ENCODE measurements at regions not wholly inside any gene's neighbourhood (a gene's known extent, or its start where the extent isn't known, plus 50 kb on each side); places are given as distances from the start of the nearest gene placed in this dataset.

DNA sequence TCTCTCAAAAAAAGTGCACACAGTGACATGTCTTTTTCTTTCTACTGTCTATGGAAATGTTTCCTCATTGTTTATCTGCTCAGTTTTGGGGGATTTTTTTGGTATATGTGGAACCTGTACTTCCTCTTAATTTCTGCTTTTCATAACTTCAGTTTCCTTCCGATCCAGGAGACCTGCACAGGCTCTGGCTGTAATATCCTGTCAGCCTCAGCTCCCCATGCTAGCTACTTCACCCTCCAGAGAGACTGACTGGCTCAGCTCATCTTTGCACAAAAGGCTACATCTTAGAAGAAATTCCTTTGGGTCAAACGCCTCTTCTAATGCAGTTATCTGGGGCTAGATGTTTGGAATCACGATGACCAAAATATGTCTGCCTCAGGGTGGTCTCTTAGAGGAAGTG lies 378.4 kb downstream of the RND3 start:
- ChIA-PET POLR2A (ENCODE audit: low non-redundant PET) (no interaction called here), CTCF (no interaction called here)
- no peak for DNase-seq (ENCODE audit: low spot score)
- TF ChIP-seq, protein P1, sequence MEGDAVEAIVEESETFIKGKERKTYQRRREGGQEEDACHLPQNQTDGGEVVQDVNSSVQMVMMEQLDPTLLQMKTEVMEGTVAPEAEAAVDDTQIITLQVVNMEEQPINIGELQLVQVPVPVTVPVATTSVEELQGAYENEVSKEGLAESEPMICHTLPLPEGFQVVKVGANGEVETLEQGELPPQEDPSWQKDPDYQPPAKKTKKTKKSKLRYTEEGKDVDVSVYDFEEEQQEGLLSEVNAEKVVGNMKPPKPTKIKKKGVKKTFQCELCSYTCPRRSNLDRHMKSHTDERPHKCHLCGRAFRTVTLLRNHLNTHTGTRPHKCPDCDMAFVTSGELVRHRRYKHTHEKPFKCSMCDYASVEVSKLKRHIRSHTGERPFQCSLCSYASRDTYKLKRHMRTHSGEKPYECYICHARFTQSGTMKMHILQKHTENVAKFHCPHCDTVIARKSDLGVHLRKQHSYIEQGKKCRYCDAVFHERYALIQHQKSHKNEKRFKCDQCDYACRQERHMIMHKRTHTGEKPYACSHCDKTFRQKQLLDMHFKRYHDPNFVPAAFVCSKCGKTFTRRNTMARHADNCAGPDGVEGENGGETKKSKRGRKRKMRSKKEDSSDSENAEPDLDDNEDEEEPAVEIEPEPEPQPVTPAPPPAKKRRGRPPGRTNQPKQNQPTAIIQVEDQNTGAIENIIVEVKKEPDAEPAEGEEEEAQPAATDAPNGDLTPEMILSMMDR (conservative IDR thresholded peaks at IDR 0.05; ENCODE audit: low read depth): no peak
- H3K27ac ChIP-seq: no peak overlapping the region

DNA sequence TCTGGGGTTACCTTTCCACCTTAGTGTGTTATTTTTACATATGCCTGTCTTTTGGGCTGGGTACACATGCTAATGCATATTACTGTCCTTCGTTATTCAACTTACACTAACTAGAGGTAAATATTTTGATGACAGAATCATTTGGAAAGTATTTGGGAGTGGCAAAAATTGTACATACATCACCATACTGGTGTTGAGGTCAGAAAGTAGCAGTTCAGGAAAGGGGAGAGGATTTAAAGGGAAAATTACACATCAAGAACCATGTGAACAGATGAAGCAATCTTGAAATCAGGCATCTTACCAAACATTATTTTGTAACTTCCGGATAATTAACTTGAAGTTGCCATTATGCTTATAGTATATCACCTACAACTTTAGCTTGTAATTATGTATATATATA lies 379.7 kb downstream of the RND3 start:
- CTCF ChIA-PET: interaction anchor here (0.6 kb wide), 1 partner anchor 190 kb away, joined by 3 read pairs; no protein-coding TSS in a partner anchor
- TF ChIP-seq, protein P1 (conservative IDR thresholded peaks at IDR 0.05; ENCODE audit: low read depth): no peak
- no peak overlapping the region for H3K27ac ChIP-seq
- DNase-seq (ENCODE audit: low spot score): peak; percentile 27
- POLR2A ChIA-PET (ENCODE audit: low non-redundant PET): no interaction called here

DNA sequence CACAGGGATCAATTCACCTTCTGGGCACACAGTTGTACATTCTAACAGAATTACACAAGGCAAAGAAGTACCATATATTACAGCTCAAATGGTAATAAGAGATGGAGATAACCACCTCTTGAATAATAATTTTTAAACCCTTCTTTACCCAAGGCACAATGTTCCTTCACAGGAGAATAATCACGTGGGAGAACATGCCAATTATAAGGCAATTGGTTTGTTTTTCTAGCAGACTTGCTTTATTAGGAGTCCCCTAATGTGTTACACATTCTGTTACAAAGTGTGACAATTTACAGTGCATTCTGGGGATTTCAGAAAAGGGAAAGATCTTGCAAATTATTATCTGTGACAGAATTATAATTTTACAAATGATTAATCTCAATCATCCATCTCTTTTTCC lies 380.3 kb downstream of the RND3 start:
- CTCF ChIA-PET: no interaction called here
- H3K27ac ChIP-seq: no peak overlapping the region
- TF ChIP-seq, protein P1 (conservative IDR thresholded peaks at IDR 0.05; ENCODE audit: low read depth): no peak
- POLR2A ChIA-PET (ENCODE audit: low non-redundant PET): no interaction called here
- DNase-seq (ENCODE audit: low spot score): no peak

DNA sequence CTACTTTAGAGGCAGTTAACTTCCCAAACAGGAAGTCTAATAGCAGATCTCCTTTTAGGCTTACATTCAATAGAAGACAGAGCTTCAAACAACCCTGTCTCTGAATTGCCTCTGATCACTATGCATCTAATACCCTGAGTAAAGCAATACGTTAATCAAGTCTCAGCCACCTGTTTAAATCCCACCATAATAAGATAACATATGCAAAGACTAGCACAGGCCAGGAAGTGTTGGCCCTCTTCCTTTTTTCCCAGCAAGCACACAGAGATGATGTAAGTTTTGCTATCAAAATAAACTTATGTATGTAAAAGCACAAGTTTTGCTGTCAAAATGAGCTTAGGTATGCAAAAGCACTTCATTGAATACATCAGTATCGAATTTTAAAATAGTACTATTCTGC lies 385.5 kb downstream of the RND3 start:
- CTCF ChIA-PET: no interaction called here
- TF ChIP-seq, protein P1 (conservative IDR thresholded peaks at IDR 0.05; ENCODE audit: low read depth): no peak
- POLR2A ChIA-PET (ENCODE audit: low non-redundant PET): interaction anchor here (0.5 kb wide), 1 partner anchor 1068 kb away, joined by 3 read pairs; no protein-coding TSS in a partner anchor
- no peak for DNase-seq (ENCODE audit: low spot score)
- H3K27ac ChIP-seq: no peak overlapping the region

DNA sequence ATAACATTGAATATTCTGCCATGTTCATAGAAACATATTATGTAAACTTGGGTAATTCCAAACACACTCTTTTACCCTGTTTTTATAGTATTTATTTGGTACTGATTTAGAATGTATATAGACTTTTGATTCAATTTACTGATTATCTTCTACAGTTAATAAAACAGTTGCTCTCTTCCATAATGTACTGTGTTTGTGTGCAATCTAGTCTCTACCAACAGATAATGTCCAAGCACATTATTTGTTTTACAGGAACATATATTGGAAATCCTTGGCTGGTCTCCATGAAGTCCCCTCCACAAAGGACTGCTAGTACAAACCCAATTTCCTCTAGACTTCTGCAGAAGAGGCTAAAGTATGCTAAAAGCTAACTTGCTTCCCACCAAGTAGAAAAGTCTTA lies 386.6 kb downstream of the RND3 start:
- H3K27ac ChIP-seq: no peak overlapping the region
- no peak for DNase-seq (ENCODE audit: low spot score)
- TF ChIP-seq, protein P1 (conservative IDR thresholded peaks at IDR 0.05; ENCODE audit: low read depth): no peak
- ChIA-PET POLR2A (ENCODE audit: low non-redundant PET) (interaction anchor here (0.6 kb wide), 1 partner anchor 1223 kb away, joined by 3 read pairs; no protein-coding TSS in a partner anchor), CTCF (no interaction called here)

DNA sequence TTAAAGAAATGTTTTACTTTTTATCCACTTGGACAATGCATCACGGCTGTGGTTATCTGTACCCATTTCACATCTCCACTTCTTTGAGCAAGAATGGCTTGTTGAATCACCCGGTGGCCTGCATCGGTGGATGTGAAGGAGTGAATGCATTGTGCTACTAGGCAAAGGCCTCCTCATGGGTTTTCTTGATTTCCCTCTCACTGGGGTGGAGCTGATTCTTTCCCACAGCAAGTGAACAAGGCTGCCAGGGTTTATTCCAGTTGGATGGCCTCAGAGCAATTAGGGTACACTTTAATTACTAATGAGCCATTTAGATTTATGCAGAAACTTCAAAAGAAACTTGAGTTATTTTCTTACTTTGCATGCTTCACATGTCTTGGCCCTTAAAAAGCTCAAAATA lies 387.1 kb downstream of the RND3 start:
- TF ChIP-seq, protein P1 (conservative IDR thresholded peaks at IDR 0.05; ENCODE audit: low read depth): no peak
- H3K27ac ChIP-seq: no peak overlapping the region
- ChIA-PET CTCF (no interaction called here), POLR2A (ENCODE audit: low non-redundant PET) (interaction anchor here (0.6 kb wide), 1 partner anchor 1223 kb away, joined by 3 read pairs; no protein-coding TSS in a partner anchor)
- DNase-seq (ENCODE audit: low spot score): no peak

DNA sequence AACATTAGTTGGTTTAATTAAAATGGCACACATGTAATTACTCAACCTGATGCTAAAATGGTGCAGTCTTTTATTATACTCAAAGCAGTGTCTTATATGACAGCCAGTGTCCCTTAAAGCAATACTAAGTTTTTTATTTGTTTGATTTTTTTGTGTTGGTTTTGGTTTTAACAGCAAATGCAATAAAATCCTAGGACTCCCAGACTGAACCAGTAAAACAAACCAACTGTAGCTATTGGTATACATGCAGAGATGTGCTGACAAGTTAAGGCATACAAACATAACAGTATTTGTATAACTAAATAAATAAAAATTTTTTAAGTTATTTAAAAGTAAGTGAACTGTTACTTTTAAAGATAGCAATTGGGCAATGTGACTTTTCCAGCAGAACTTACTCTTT lies 387.7 kb downstream of the RND3 start:
- POLR2A ChIA-PET (ENCODE audit: low non-redundant PET): no interaction called here
- CTCF ChIA-PET: no interaction called here
- H3K27ac ChIP-seq: no peak overlapping the region
- DNase-seq (ENCODE audit: low spot score): no peak
- TF ChIP-seq, protein P1 (conservative IDR thresholded peaks at IDR 0.05; ENCODE audit: low read depth): no peak

Measured in RWPE1 (cell line).